ENCODE measurements at regions not wholly inside any gene's neighbourhood (a gene's known extent, or its start where the extent isn't known, plus 50 kb on each side); places are given as distances from the start of the nearest gene placed in this dataset.

GRCh38 chr2:37864217-37864616 lies 60.9 kb upstream of the RMDN2 start:
- TF ChIP-seq CTCF (conservative IDR thresholded peaks at IDR 0.05; ENCODE audit: low read depth, low read length) (no peak), EZH2 (IDR thresholded peaks at IDR 0.05; ENCODE audit: borderline replicate concordance, low read depth, low read length, poor library complexity, severe bottlenecking) (no peak)

Data from A673 (cell line).